ENCODE measurements at regions not wholly inside any gene's neighbourhood (a gene's known extent, or its start where the extent isn't known, plus 50 kb on each side); places are given as distances from the start of the nearest gene placed in this dataset.

DNA sequence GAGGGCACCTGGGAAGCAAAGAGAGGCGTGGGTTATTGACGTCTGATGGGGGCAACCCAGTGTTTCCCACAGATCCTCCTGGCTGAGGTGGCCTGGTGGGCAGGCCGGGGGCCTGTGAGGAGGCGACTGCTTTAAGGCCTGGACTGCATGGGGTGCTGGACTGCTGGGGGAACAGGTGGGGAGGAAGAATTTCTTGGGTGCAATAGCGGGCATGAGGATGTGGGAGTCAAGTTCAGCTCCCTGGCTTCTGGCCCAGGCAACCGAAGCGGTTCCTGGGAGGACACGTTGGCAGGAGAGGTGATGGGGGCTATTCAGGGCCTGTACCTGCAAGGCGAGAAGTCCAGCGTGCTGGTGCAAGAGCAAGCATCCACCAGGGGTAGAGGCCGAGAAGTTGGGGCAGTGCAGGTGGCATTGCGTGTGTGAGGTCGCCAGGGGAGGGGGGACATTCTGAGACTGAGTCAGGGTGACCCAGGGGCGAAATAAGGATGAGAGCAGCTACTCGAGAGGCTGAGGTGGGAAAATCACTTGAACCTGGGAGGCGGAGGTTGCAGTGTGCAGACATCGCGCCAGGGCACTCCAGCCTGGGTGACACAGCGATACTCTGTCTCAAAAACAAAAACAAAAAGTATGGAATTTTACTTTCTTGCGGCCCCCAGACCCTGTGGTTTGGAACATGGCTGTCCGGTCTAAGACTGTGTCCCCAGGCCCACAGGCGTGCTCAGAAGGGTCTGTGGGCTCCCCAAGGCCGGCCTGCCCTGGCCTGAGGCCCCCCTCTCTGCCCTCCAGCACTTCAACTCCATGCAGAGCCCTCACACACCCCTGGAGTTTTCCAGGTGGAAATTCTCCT lies 53.6 kb upstream of the ELN start:
- no peak overlapping the region for H3K4me2 ChIP-seq (ENCODE audit: insufficient read depth, low read length)
- DNase-seq, result no peak
- no peaks in the 10 kb centered on the region; the same call in 1 of the 2 replicates for H4K20me1 ChIP-seq (ENCODE audit: insufficient read depth, low read length)
- ATAC-seq (ENCODE audit: insufficient read depth, low read depth), result no peak
- H3K79me2 ChIP-seq (ENCODE audit: insufficient read depth, low read length), result no peaks in the 10 kb centered on the region
- H3K4me1 ChIP-seq (ENCODE audit: insufficient read depth, low read length), result no peaks in the 10 kb centered on the region
- no peak overlapping the region for H3K4me3 ChIP-seq (ENCODE audit: low read depth in 1 of 2, low read length in 2 of 2)
- no peak overlapping the region for H3K9ac ChIP-seq (ENCODE audit: low read depth, low read length)
- no peak for TF ChIP-seq EZH2 (IDR thresholded peaks at IDR 0.05; ENCODE audit: borderline replicate concordance, low read depth, low read length, severe bottlenecking)
- no peak for TF ChIP-seq CTCF (IDR thresholded peaks at IDR 0.05; ENCODE audit: borderline replicate concordance, extremely low read depth, low read length, poor library complexity, severe bottlenecking)
- no peak overlapping the region for H3K27ac ChIP-seq (ENCODE audit: low read length)
- H3K27me3 ChIP-seq (ENCODE audit: insufficient read depth, low read length, poor library complexity), result no peaks in the 10 kb centered on the region
- no peaks in the 10 kb centered on the region for H3K9me3 ChIP-seq (ENCODE audit: insufficient read depth, low read length, severe bottlenecking)
- H2AFZ ChIP-seq (ENCODE audit: low read depth, low read length), result no peak overlapping the region
- no peaks in the 10 kb centered on the region for H3K36me3 ChIP-seq (ENCODE audit: insufficient read depth, low read length)

GRCh38 chr7:73974948-73975926 lies 52.7 kb upstream of the ELN start:
- DNase-seq, result no peak

More at GRCh38 chr7:73974948-73975926, 52.7 kb upstream of the ELN start:
- Histone ChIP-seq H3K36me3 (ENCODE audit: insufficient read depth, low read length) (no peaks in the 10 kb centered on the region), H3K27me3 (ENCODE audit: insufficient read depth, low read length, poor library complexity) (no peaks in the 10 kb centered on the region), H3K9ac (ENCODE audit: low read depth, low read length) (no peak overlapping the region), H3K4me2 (ENCODE audit: insufficient read depth, low read length) (no peak overlapping the region), H3K79me2 (ENCODE audit: insufficient read depth, low read length) (no peaks in the 10 kb centered on the region), H3K4me1 (ENCODE audit: insufficient read depth, low read length) (no peaks in the 10 kb centered on the region), H3K27ac (ENCODE audit: low read length) (no peak overlapping the region), H3K4me3 (ENCODE audit: low read depth in 1 of 2, low read length in 2 of 2) (no peak overlapping the region), H3K9me3 (ENCODE audit: insufficient read depth, low read length, severe bottlenecking) (no peaks in the 10 kb centered on the region), H2AFZ (ENCODE audit: low read depth, low read length) (no peak overlapping the region), H4K20me1 (ENCODE audit: insufficient read depth, low read length) (no peaks in the 10 kb centered on the region; the same call in 1 of the 2 replicates)
- no peak for ATAC-seq (ENCODE audit: insufficient read depth, low read depth)
- TF ChIP-seq EZH2 (IDR thresholded peaks at IDR 0.05; ENCODE audit: borderline replicate concordance, low read depth, low read length, severe bottlenecking), result no peak
- TF ChIP-seq CTCF (IDR thresholded peaks at IDR 0.05; ENCODE audit: borderline replicate concordance, extremely low read depth, low read length, poor library complexity, severe bottlenecking), result no peak

Measured in DND-41 (cell line).